GM21381 (cell line): ENCODE measurements at regions not wholly inside any gene's neighbourhood (a gene's known extent, or its start where the extent isn't known, plus 50 kb on each side); places are given as distances from the start of the nearest gene placed in this dataset.
"Not testable (repeated sequence)": the region's sequence is repeated elsewhere in the genome, so short reads cannot be mapped to it uniquely, and the experiment has no call there.

Experiments used
- ATAC-seq: cut with Tn5 transposase; IDR thresholded peaks from one replicate; pipeline ENCODE4 v1.9.1; 2021; ENCODE audit warnings: mild to moderate bottlenecking, moderate library complexity; ENCODE audit not compliant: unreplicated experiment

DNA sequence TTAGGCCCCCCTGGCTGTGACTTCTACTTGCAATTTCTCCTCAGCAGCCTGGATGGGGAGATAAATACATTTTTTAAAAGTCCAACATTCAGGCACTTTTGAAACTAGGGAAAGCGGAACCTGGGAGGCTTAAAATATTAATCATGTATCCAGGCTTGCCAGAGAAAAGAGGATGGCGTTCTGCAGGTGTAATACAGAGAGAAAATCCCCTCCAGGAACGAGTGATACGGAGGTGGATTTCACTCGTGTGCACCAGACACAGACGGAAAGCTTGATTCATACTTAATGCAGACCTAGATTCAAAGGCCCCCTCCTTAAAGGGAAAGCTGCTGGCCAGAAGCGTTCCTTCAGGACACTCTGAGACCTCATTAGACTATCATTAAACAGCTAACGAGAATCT is 354.0 kb upstream of the BOD1L1 start:
- ATAC-seq, result no peak

DNA sequence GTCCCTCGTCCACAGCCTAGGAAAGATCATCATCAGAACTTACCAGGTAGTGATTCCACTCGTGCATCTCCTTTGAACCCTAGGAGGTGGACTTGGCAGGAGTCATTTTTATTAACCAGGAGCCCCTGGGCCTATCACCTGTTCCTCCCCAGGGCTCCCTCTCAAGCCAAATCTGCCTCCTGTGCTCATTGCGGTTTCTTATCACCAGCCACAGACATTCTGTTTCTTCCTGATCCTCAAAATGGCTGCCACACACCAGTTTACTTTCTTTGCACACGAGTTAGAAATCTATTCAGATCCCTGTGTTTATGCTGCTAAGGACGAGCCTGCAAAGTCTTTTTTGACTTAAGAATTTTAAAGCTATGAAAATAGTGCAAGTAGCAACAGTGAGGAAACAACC is 354.5 kb upstream of the BOD1L1 start:
- no peak for ATAC-seq

DNA sequence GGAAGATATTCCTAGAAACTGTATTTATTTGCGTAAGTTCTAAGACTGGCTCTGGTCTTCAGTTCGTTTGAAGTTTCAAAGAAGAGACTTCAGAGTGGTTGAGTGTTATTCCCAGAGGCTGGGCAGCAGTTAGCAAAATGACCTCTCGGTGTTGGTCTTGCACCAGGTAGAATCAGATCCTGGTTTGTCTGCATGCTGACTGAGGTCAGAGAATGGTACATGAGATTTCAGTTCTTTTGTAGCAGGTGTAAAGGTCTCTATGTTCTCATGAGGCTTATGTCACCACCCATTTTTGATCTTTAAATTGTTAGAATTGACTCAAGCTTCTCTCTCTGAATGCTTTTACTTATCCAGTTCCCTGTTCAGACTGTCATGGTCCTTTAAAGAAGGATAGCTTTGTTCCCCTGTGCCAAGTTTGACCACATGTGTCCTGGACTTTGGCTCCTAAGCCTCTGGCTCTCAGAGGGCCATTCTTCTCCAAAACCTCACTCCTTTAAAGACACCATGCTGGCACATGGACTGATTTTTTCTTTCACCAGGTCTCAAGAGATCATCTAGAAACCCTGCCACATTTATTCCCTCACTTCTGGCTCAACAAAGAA is 355.8 kb upstream of the BOD1L1 start:
- ATAC-seq, result no peak

DNA sequence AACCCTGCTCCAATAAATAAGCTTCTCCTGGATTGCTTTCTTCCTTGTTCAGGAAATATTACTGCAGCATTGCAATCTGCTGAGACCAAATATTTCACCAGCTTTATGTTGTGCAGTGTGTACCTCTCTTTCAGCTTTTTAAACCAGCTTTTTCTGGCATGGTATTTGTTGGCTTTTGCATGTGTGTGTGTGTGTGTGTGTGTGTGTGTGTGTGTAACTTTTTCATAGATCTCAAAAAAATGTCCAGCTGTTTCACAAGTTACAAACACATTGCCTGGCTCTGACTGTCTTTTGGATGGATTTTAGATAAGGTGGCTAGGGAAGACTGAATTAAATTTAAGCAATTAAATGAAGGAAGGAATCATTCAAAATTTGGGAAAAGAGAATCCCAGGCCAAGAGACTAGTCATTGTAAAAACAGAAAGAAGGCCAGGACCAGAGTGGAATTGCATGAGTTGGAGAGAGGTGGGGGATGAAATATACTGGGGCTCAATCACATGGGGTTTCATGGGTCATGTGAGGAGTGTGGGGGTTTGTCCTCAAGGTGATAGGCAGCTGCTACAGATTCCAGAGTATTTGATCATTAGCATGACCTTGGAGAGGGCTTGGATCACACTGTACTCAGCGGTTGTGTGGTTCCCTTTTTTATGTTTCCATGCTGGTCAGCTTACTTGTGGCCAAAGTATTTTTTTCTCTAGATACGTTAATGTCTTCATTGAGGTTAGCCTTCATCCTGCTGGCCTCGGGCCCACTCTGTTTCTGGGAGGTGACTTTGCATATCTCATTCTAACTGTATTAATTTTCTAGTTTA is 357.7 kb upstream of the BOD1L1 start:
- ATAC-seq, result no peak

DNA sequence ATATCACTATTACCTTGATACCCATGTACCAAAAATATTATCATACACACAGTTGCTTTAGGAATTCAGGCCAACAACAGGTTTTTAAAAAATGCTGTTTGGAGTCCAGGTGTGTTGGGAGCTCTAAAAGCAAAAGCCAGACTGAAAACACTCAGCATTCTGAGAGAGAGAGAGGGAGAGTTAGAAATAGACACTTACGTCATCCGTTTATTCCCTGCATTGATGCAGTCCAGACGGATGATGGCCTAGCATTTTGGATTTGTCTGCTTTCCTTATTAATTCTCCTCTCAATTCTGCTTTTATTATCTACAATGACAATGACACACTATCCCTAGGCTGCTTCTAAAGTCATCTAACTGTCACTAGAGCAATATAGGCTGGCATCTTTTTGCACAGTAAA is 358.3 kb upstream of the BOD1L1 start:
- no peak for ATAC-seq

DNA sequence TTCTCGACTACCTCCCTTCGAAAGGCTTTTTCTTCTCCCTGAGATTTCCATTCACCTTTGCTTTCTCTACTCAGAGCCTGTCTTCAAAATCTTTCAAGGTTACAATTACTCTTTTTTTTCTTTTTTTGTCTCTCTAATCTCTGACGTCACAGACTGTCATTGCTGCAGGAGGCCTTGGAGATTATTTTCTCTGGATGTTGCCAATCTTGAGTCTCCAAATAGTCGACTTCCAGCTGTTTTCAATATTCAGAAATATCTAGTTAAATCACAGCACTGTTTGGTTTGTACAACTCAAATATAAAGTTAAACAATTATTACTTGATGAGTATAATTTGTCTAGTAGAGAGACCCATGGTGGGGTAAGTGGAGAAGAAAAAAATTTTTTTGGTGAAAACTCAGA is 359.0 kb upstream of the BOD1L1 start:
- ATAC-seq, result no peak

DNA sequence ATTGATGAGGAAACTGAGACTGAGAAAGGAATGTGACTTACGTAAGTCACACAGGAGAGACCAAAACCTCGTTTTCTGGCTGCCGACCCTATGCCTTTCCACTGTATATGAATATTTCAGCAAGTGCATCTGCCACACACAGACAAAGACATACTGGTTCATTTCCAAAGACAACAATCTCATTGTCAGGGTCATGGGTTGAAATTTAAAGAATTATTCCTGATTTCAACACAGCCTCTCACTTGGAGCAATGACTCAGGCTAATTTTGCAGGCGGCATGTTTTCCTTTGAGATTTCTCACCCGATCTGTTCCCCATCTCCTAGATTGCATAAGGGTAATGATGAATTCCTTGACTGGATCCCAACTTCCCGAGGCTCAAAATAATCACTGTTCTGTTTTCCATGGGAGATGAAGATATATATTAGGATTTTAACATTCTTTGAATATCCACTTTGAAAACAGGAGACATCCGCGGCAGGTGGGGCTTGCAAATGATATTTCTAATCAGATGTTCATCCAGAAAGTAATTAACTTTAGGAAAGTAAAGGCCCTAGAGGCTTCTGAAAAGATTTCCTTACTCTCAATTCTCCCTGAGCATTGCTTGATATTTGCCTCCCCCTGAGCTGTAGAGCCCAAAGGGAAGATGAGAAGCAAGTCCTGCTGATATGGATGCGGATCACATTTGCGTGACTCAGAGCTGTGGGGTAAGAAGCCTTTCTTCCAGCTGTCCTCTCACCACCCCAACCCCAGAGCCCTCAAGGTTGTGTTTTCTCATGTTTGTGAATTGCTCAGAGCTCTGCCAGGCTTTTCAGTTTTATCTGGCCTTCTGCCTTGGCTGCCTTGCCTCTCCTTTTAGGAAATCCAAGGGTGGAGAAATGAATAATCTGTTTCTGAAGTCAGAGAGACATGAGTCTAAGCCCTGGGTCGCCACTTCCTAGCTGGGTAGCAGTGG is 361.1 kb upstream of the BOD1L1 start:
- no peak for ATAC-seq

DNA sequence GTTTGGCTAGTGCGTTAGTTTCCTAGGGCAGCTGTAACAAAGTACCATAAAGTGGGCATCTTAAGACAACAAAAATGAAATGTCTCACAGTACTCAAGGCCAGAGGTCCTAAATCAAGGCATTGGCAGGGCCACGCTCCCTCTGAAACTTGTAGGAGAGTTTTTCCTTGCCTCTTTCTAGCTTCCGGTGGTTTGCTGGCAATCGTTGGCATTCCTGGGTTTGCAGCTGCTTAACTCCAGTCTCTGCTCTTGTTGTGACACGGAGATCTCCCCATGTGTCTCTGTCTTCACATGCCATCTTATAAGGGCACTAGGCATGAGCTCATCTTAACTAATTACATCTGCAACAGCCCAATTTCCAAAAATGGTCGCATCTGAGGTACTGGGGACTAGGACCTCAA is 362.0 kb upstream of the BOD1L1 start:
- ATAC-seq, result no peak

DNA sequence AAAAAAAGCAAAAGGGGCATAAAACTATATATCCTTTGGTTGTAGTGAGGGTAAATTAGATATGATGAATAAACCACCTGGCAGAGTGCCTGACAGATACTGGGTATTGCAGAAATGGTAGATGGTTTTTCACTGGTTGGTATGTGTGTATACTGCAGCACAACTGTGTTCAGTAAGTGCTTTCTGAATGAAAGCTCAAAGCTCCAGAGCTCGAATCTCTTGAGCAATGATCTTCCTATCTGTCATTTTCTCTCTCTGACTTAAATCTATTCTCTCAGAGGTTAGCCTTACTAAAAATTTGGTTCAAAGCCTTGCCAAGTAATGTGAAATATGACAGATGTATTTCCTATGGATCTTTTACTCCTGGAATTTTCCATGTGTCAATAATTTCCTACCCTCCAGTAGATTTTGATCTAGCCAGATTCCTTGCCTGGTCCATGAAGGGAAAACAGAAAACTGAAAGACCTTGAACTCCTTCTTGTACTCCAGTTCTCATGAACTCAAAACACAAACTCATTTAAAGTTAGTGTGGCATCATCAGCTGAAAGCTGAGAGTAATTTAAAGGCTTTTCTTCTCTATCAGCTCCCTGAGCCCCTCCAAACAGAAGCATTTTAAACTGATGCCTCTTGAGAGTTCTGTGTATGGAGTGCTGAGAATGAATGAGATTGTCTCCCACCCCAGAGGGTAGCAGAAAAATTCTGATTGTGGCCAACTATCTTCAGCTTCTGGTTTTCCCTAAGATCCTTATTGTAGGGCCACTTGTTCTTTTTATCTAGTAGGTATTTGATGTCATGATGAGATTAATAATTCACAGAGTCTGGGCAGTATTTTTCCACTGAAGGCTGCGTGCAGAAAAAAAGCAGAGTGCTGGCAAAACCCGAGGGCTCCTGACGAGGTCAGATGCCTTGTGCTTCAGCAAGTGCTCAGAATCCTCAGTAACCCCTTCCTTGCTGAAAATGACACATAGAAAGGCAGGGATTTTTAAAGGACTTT is 363.4 kb upstream of the BOD1L1 start:
- no peak for ATAC-seq

DNA sequence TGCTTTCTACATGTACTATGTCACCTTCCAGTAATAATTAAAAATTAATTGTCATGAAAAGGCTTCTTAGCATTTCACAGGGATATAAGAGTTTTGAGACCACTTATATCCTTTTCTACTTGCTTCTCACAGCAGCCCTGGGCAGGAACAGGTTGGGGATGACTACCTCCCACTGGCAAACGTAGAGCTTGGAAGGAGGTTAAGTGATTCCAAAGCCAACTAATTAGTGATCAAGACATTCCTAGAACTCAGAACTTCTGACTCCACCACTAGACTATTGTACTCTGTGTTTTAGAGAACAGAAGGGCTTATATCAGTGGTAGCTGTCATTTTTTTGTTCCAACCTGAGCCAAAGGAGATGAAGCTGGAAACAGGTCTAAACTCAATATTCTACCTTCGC is 364.5 kb upstream of the BOD1L1 start:
- no peak for ATAC-seq

DNA sequence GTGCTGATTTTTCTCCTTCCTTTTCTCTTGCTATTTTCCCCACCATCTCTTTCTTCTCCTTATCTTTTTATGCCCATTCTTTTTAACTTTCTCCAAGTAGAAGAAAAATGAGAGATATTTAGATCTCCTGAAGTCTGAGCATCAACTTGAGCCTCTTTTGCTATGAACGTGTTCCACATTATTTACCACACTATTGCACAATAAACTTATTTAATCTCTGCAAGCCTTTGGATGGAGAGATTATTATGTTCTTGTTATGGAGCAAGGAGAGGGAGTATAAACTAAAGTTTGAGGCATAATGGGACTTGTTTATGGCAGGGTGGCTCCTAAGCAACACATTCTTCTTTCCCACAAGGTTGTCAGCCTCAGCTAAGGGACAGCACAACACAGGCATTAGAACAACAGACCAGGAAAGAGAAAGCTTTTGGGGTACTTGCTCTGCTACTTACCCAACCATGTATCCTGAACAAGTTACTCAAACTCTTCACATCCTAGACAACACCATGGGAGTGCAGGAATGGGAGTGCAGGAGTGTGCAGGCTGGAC is 365.5 kb upstream of the BOD1L1 start:
- ATAC-seq, result no peak

DNA sequence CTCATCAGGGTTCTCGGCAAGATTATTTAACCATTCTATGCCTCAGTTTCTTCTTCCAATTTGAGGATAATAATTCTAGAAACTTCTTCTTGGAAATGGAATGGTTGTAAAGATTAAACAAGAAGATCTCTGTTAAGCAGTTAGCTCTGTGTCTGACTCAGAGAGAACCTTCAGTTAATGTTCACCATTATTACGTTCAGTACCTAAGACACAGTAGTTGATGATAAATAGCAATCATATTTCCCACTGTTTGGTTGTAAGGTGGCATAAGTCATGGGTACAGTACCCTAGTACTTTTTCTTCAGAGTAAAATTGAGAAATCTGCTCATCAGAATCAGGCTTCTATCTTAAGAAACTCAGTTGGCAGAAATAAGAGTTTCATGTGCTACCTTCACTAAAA is 366.5 kb upstream of the BOD1L1 start:
- ATAC-seq, result no peak

DNA sequence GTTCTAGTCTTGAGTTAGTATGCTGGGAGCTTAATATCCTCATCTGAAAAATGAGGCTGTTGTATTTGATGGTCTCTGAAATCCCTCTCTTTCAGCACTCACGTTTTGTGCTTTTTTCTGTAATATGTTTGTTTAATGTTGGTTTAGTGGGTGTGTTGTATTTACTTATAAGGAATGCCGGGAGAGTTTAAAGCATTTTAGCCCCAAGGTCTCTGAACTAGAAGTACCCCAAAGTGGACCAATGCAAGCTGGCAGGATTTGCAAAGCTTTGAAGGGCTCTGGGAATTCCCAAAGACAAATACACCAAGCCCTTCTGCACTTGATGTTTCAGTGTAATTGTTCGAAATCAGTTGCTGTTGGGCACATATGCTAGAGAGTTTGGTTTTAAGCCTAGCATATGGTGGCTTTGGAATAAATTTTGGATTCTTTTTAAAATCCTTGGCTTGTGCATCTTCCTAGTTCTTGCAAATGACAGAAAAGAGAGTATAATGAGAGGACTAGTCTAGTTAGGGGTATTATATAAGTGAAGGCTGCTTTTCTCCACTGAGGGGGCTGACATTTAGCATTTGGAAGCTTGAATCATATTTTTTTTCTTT is 371.4 kb upstream of the BOD1L1 start:
- ATAC-seq, result no peak

DNA sequence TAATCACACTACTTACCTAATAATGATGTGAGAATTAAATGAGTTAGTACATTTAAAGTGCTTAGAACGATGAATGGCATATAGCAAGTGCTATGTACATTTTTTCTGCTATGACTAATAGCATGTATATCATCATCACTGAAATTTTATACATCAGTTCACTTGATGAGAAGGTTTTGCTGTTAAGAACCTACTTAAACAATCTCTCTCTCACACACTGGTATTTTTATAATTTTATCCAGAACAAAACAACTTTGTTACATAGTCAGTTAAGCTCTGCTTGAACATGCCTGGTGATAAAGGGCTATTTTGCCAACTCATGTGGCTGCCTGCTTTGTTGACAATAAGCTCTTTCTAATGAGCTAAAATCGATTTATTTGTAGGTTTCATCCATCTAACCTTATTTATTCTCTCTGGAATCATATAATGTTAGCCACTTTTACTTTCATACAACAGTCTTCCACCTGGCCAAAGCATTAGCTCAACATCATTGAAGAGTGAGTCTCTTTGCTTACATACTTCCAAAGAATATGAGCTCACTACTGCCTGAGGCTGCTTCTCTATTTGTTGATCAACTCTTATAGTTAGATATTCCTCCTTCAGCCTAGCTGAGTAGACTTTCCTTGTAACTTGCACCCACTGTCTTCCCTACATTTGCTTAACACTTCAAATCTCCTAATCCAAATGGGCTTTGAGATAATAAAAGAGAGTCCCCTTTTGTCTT is 372.7 kb upstream of the BOD1L1 start:
- ATAC-seq, result no peak

DNA sequence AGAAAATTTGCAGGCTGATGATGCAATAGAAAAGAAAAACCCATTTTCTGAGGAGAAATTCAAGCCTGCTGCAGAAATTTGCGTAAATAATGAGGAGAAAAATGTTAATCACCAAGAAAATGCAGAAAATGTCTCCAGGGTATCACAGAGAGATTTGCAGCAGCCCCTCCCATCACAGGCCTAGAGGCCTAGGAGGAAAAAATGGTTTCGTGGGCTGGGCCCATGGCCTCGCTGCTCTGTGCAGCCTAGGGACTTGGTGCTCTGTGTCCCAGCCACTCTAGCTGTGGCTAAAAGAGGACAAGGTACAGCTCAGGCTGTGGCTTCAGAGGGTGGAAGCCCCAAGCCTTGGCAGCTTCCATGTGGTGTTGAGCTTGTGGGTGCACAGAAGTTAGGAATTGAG is 374.8 kb upstream of the BOD1L1 start:
- not testable (repeated sequence) for ATAC-seq

DNA sequence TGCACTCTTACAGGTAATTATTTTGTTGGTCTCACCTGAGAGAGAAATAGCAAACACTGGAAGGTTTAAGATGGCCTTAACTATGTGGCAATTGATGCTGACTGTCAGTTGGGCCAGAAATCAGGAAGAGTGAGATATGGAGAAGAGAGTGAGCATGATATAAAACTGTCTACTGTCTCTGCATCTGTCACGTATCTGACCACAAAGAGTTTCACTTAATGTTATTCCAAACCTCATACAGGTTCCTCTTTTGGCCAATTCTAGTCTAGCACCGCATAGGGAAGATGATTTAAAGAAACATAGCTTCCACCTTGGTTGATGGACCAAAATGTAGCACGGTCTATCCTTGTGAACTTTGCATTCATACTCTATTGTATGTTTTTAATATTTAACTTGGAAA is 381.0 kb upstream of the BOD1L1 start:
- ATAC-seq, result no peak

DNA sequence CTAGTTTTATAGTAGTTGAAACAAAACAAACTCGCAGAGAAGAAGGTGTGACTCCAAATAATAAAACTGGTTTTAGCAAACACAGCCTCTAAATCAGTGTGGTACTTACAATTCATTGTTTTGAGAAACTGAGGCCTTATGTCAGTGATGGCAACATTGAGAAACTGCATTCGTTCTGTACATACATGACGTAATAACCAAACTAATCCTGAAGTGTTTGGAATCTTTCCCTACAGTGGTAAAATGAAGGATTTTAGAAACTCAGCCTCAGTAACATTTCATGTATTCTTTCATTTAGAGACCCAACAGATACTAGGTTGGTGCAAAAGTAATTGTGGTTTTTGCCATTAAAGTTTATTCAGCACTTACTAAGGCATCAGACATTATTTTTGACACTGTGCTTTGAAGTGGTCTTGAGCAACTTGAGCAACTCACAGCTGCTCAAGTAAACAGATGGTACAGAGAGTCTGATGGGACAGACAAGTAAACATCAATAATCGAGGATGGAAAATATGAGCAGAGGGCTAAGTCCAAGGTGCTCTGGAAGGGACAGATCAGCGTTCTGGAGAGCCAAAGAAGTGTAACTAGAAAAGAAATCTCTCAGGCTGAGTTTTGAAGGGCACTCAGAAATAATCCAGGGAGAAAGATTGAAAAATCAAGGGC is 390.8 kb upstream of the BOD1L1 start:
- no peak for ATAC-seq

DNA sequence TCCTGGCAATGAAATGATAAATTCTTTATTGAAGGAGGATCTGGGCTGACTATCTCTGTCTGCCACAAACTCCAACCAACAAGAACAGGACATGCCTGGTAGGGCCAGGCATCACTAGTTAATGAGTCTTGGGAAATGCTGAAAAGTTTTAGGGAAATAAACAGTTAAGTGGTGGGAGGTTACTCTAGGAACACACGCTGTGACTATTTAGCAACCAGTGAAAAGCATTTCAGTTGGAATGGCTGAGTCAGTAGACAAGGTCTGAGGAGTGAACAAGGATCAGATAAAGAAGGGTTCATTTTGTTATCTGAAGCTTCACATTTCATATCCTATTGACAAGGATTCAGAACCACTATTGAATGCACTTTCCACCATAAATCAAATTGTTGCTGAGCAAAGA is 394.9 kb upstream of the BOD1L1 start:
- ATAC-seq, result no peak

DNA sequence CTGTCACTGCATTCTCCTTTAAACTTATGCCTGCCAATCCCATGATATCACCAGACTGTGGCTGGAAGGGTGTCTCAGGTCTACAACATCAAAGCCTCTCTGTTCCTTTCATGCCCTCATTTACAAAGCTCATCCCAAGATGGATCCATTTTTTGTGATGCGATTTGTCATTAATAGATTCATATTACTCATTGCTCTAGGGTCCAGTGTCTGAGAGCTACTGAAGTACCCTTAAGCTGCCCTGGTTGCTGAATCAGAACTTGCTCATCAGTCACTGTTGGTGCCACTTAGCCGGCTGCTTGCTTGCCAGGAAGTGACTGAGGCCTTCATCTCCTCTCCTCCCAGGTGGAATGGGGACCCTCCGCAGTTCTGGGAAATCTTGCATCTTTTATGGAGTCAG is 395.5 kb upstream of the BOD1L1 start:
- no peak for ATAC-seq
